ENCODE measurements at regions not wholly inside any gene's neighbourhood (a gene's known extent, or its start where the extent isn't known, plus 50 kb on each side); places are given as distances from the start of the nearest gene placed in this dataset.

GRCh38 chr2:67574230-67574629, 177.1 kb downstream of the ETAA1 start:
- H3K4me1 ChIP-seq (ENCODE audit: insufficient read depth, low read length, poor library complexity, severe bottlenecking), result no peaks in the 10 kb centered on the region
- H3K4me2 ChIP-seq (ENCODE audit: low read depth, low read length, poor library complexity, severe bottlenecking), result no peak overlapping the region
- H3K9me2 ChIP-seq (replicated peaks; ENCODE audit: low read depth, low read length), result no peaks in the 10 kb centered on the region
- no peaks in the 10 kb centered on the region for H4K20me1 ChIP-seq (ENCODE audit: insufficient read depth, low read length, poor library complexity, severe bottlenecking)
- no peak overlapping the region for H3K4me3 ChIP-seq (ENCODE audit: low read length, poor library complexity, severe bottlenecking)
- TF ChIP-seq EZH2phosphoT487 (IDR thresholded peaks at IDR 0.05; ENCODE audit: borderline replicate concordance), result no peak
- TF ChIP-seq, protein P1, sequence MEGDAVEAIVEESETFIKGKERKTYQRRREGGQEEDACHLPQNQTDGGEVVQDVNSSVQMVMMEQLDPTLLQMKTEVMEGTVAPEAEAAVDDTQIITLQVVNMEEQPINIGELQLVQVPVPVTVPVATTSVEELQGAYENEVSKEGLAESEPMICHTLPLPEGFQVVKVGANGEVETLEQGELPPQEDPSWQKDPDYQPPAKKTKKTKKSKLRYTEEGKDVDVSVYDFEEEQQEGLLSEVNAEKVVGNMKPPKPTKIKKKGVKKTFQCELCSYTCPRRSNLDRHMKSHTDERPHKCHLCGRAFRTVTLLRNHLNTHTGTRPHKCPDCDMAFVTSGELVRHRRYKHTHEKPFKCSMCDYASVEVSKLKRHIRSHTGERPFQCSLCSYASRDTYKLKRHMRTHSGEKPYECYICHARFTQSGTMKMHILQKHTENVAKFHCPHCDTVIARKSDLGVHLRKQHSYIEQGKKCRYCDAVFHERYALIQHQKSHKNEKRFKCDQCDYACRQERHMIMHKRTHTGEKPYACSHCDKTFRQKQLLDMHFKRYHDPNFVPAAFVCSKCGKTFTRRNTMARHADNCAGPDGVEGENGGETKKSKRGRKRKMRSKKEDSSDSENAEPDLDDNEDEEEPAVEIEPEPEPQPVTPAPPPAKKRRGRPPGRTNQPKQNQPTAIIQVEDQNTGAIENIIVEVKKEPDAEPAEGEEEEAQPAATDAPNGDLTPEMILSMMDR (conservative IDR thresholded peaks at IDR 0.05; ENCODE audit: low read length), result no peak
- H3K79me2 ChIP-seq (ENCODE audit: insufficient read depth, low read length), result no peaks in the 10 kb centered on the region
- no peaks in the 10 kb centered on the region for H3K36me3 ChIP-seq (ENCODE audit: insufficient read depth, low read length)
- no peaks in the 10 kb centered on the region for H3F3A ChIP-seq (ENCODE audit: low read depth)
- no peaks in the 10 kb centered on the region for H3K27me3 ChIP-seq (ENCODE audit: insufficient read depth, low read length, poor library complexity, severe bottlenecking)
- no peak overlapping the region for H3K9ac ChIP-seq (ENCODE audit: low read depth, low read length, poor library complexity, severe bottlenecking)
- H2AFZ ChIP-seq (ENCODE audit: low read length), result no peak overlapping the region
- no peaks in the 10 kb centered on the region for H3K9me3 ChIP-seq (ENCODE audit: insufficient read depth, low read depth, low read length)

GRCh38 chr2:67576226-67576625, 179.1 kb downstream of the ETAA1 start:
- H3K4me2 ChIP-seq (ENCODE audit: low read depth, low read length, poor library complexity, severe bottlenecking), result no peak overlapping the region
- H4K20me1 ChIP-seq (ENCODE audit: insufficient read depth, low read length, poor library complexity, severe bottlenecking), result no peaks in the 10 kb centered on the region
- H3K9me3 ChIP-seq (ENCODE audit: insufficient read depth, low read depth, low read length), result no peaks in the 10 kb centered on the region
- H3F3A ChIP-seq (ENCODE audit: low read depth), result no peaks in the 10 kb centered on the region
- no peak overlapping the region for H3K9ac ChIP-seq (ENCODE audit: low read depth, low read length, poor library complexity, severe bottlenecking)
- no peaks in the 10 kb centered on the region for H3K36me3 ChIP-seq (ENCODE audit: insufficient read depth, low read length)
- H3K27me3 ChIP-seq (ENCODE audit: insufficient read depth, low read length, poor library complexity, severe bottlenecking), result no peaks in the 10 kb centered on the region
- no peak overlapping the region for H3K4me3 ChIP-seq (ENCODE audit: low read length, poor library complexity, severe bottlenecking)
- TF ChIP-seq, protein P1 (conservative IDR thresholded peaks at IDR 0.05; ENCODE audit: low read length), result no peak
- TF ChIP-seq EZH2phosphoT487 (IDR thresholded peaks at IDR 0.05; ENCODE audit: borderline replicate concordance), result no peak
- H3K9me2 ChIP-seq (replicated peaks; ENCODE audit: low read depth, low read length), result no peaks in the 10 kb centered on the region
- no peaks in the 10 kb centered on the region for H3K4me1 ChIP-seq (ENCODE audit: insufficient read depth, low read length, poor library complexity, severe bottlenecking)
- H3K79me2 ChIP-seq (ENCODE audit: insufficient read depth, low read length), result no peaks in the 10 kb centered on the region
- H2AFZ ChIP-seq (ENCODE audit: low read length), result no peak overlapping the region

DNA sequence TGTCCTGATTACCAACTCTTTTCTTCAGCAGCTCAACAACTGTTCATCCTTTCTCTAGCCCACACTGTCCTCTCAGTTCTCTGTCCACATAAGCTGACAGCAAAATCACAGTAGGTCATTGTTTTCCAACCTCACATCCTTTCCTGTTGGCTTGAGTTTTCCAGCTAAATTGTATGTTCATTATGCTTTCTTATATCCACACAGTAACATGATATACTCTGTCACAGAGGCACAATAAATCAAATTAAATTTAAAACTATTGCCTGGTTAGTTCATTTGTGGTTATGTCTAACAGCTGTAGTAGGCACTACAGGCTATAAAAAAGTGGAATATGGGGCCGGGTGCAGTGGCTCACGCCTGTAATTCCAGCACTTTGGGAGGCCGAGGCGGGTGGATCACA, 179.9 kb downstream of the ETAA1 start:
- Histone ChIP-seq H3K79me2 (ENCODE audit: insufficient read depth, low read length) (no peaks in the 10 kb centered on the region), H3K9ac (ENCODE audit: low read depth, low read length, poor library complexity, severe bottlenecking) (no peak overlapping the region), H3K27me3 (ENCODE audit: insufficient read depth, low read length, poor library complexity, severe bottlenecking) (no peaks in the 10 kb centered on the region), H3F3A (ENCODE audit: low read depth) (no peaks in the 10 kb centered on the region), H2AFZ (ENCODE audit: low read length) (no peak overlapping the region), H4K20me1 (ENCODE audit: insufficient read depth, low read length, poor library complexity, severe bottlenecking) (no peaks in the 10 kb centered on the region), H3K9me3 (ENCODE audit: insufficient read depth, low read depth, low read length) (no peaks in the 10 kb centered on the region), H3K4me1 (ENCODE audit: insufficient read depth, low read length, poor library complexity, severe bottlenecking) (no peaks in the 10 kb centered on the region), H3K4me2 (ENCODE audit: low read depth, low read length, poor library complexity, severe bottlenecking) (no peak overlapping the region), H3K9me2 (replicated peaks; ENCODE audit: low read depth, low read length) (no peaks in the 10 kb centered on the region), H3K4me3 (ENCODE audit: low read length, poor library complexity, severe bottlenecking) (no peak overlapping the region), H3K36me3 (ENCODE audit: insufficient read depth, low read length) (no peaks in the 10 kb centered on the region)
- TF ChIP-seq EZH2phosphoT487 (IDR thresholded peaks at IDR 0.05; ENCODE audit: borderline replicate concordance), result no peak
- TF ChIP-seq, protein P1 (conservative IDR thresholded peaks at IDR 0.05; ENCODE audit: low read length), result no peak
